Lower leg skin (tissue), 4 donors: ENCODE measurements at regions not wholly inside any gene's neighbourhood (a gene's known extent, or its start where the extent isn't known, plus 50 kb on each side); places are given as distances from the start of the nearest gene placed in this dataset.

Source experiments
- DNase-seq, 2 donors: peaks; one replicate each; pipeline ENCODE4 v3.0.0-alpha.2; 2019; ENCODE audit warnings: low spot score in 2 of 2
- H3K4me3 ChIP-seq: fragments of 200-600 bp; sonication (generic); 2 replicates; pipeline ENCODE4 v1.5.1; 2017; ENCODE audit warnings: mild to moderate bottlenecking, low read depth; ENCODE audit not compliant: poor library complexity, severe bottlenecking
- CTCF ChIP-seq, 3 donors: fragments of 450-650 bp; IDR thresholded peaks; one replicate each; pipeline ENCODE4 v1.5.1; 2016; ENCODE audit warnings: antibody characterized with exemption in 3 of 3, mild to moderate bottlenecking in 3 of 3, moderate library complexity in 2 of 3
- POLR2A ChIP-seq, 2 donors: fragments of 450-650 bp; IDR thresholded peaks; one replicate each; pipeline ENCODE4 v1.6.1; 2016 to 2017; ENCODE audit warnings: antibody characterized with exemption in 2 of 2, mild to moderate bottlenecking in 1 of 2, moderate library complexity in 1 of 2
- WGBS, 2 donors: methylation state at CpG; one replicate each; pipeline ENCODE4 v1.1.5; 2018; 5-methylcytosine and 5-hydroxymethylcytosine counted together
- intact Hi-C: fragments of 100-400 bp; cut with DNase I; formaldehyde crosslinking; loops from one replicate; pipeline ENCODE4 v1.15.0; 2023; ENCODE audit warnings: low total_unique reads

GRCh38 chr3:24829011-24829581 lies 334.4 kb upstream of the THRB start:
- no peak overlapping the region for H3K4me3 ChIP-seq
- intact Hi-C loops = no loop called here
- no peak for TF ChIP-seq POLR2A (IDR thresholded peaks at IDR 0.05)
- WGBS, 2 donors = 17 to 28% methylated on average over 10 to 12 of the region's 51 CpGs
- no peak for DNase-seq

DNA sequence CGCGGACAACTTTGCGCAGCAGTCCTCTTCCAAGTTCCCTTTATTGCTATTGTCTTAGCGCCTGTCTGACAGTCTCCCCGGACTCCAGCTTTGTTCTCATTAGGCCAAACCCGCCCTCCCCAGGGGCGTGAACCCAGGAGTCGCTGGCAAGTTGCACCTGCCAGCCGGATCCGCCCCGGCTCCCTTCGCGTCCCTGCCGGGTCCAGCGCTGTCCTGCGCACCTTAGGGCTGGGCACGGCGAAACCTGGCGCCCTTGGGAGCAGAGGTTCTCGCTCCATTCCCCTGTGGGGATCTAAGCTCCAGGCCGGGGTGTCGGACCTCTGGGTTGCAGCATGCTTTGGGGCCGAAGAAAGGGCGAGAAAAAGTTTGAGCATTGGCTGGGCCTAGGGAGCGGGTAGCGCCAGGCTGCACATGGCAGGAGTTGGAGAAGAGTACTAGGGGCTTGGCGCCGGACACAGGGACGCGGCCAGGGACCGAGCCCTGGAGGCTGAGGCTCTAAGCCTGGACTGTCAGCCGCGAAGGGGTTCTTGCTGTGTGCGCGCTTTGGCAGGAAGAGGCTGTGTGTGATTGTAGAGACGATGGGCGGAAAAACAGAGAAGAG lies 335.1 kb upstream of the THRB start:
- DNase-seq = no peak
- intact Hi-C loops = no loop called here
- WGBS, 2 donors = 0 to 2% methylated on average over 35 to 36 of the region's 37 CpGs

GRCh38 chr3:24830230-24831152 lies 335.8 kb upstream of the THRB start:
- TF ChIP-seq CTCF (IDR thresholded peaks at IDR 0.05) (no peak), POLR2A (IDR thresholded peaks at IDR 0.05) (no peak)
- WGBS, 2 donors = 8 to 13% methylated on average over 21 to 32 of the region's 35 CpGs
- intact Hi-C loops = no loop called here
- DNase-seq = no peak
- H3K4me3 ChIP-seq = no peak overlapping the region

More for the DNA sequence above, 335.1 kb upstream of the THRB start:
- H3K4me3 ChIP-seq = peak overlapping the region; percentile 23
- TF ChIP-seq POLR2A (IDR thresholded peaks at IDR 0.05) = no peak
- no peak for TF ChIP-seq CTCF (IDR thresholded peaks at IDR 0.05)

GRCh38 chr3:24831221-24831620 lies 336.6 kb upstream of the THRB start:
- intact Hi-C loops = no loop called here
- WGBS, 2 donors = 78 to 80% methylated on average over 6 of the region's 6 CpGs
- no peak for DNase-seq

DNA sequence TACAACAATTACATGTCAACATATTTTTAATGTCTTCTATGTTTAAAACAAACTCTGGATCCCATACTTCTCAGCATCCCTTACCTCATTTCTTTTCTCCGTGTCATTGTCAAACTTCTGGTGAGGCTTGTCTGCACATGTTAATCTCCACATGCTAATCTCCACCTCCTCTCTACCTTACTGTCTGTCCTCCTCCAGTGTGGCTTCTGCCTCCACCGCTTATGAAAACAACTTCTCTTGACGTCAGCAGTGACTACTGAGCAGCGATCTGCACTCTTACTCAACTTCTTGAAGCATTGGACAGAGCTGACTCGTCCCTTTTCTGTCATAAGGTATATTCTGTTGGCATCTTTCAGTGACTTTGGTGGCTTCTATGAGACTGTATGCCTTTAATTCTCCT lies 338.2 kb upstream of the THRB start:
- intact Hi-C loops = no loop called here
- WGBS, 2 donors = 61 to 74% methylated on average over 5 of the region's 5 CpGs
- H3K4me3 ChIP-seq = no peak overlapping the region
- TF ChIP-seq CTCF (IDR thresholded peaks at IDR 0.05) = no peak
- TF ChIP-seq POLR2A (IDR thresholded peaks at IDR 0.05) = no peak
- DNase-seq = no peak

More at GRCh38 chr3:24831221-24831620, 336.6 kb upstream of the THRB start:
- H3K4me3 ChIP-seq = no peak overlapping the region
- TF ChIP-seq CTCF (IDR thresholded peaks at IDR 0.05) (no peak), POLR2A (IDR thresholded peaks at IDR 0.05) (no peak)

GRCh38 chr3:24834442-24834841 lies 339.8 kb upstream of the THRB start:
- no peak for TF ChIP-seq POLR2A (IDR thresholded peaks at IDR 0.05)
- no peak for TF ChIP-seq CTCF (IDR thresholded peaks at IDR 0.05)

More at GRCh38 chr3:24834442-24834841, 339.8 kb upstream of the THRB start:
- intact Hi-C loops = no loop called here
- no peak overlapping the region for H3K4me3 ChIP-seq
- DNase-seq = no peak
- 83 to 84% methylated on average over 4 of the region's 4 CpGs for WGBS, 2 donors
